SK-N-SH (cell line): ENCODE measurements at regions not wholly inside any gene's neighbourhood (a gene's known extent, or its start where the extent isn't known, plus 50 kb on each side); places are given as distances from the start of the nearest gene placed in this dataset.

Experiments
- CTCF ChIP-seq: fragments of 200-600 bp; sonication (generic); IDR thresholded peaks from 2 replicates; pipeline ENCODE4 v1.6.1; 2017; ENCODE audit warnings: antibody characterized with exemption, mild to moderate bottlenecking, moderate library complexity
- EZH2phosphoT487 ChIP-seq: fragments of 200-600 bp; sonication (generic); IDR thresholded peaks from 2 replicates; pipeline ENCODE4 v1.6.1; 2017; ENCODE audit warnings: low read depth, mixed run types, mild to moderate bottlenecking, antibody characterized with exemption, moderate library complexity, borderline replicate concordance
- MXI1 ChIP-seq: IDR thresholded peaks from 2 replicates; pipeline ENCODE4 v1.6.1; 2012; ENCODE audit warnings: mild to moderate bottlenecking, low read depth, low read length, improper control_type of control experiment
- PBX3 ChIP-seq: IDR thresholded peaks from 2 replicates; pipeline ENCODE4; 2012
- RAD21 ChIP-seq: IDR thresholded peaks from 2 replicates; pipeline ENCODE4 v1.6.1; 2012; ENCODE audit warnings: mild to moderate bottlenecking, low read length
- REST ChIP-seq: IDR thresholded peaks from 2 replicates; pipeline ENCODE4 v1.6.1; 2012; ENCODE audit warnings: mild to moderate bottlenecking, low read depth, low read length, moderate library complexity
- RFX5 ChIP-seq: IDR thresholded peaks from 2 replicates; pipeline ENCODE4 v1.6.1; 2012; ENCODE audit warnings: mild to moderate bottlenecking, improper control_type of control experiment, low read length
- TAF1 ChIP-seq: IDR thresholded peaks from 2 replicates; pipeline ENCODE4 v1.6.1; 2012; ENCODE audit warnings: low read depth, mild to moderate bottlenecking, low read length, moderate library complexity, borderline replicate concordance
- USF1 ChIP-seq: IDR thresholded peaks from 2 replicates; pipeline ENCODE4 v1.4.0; 2012; ENCODE audit warnings: low read depth, borderline replicate concordance
- YY1 ChIP-seq: IDR thresholded peaks from 2 replicates; pipeline ENCODE4 v1.4.0; 2012; ENCODE audit warnings: low read depth, mild to moderate bottlenecking
- ZBTB33 ChIP-seq: IDR thresholded peaks from 2 replicates; pipeline ENCODE4 v1.4.0; 2012; ENCODE audit warnings: low read depth, borderline replicate concordance

GRCh38 chr9:81125446-81126092, 563.8 kb downstream of the TLE1 start:
- TF ChIP-seq CTCF (no peak), MXI1 (no peak), TAF1 (no peak), EZH2phosphoT487 (no peak), USF1 (no peak), REST (no peak), PBX3 (no peak), RFX5 (no peak), RAD21 (no peak), ZBTB33 (no peak), YY1 (no peak)
